ENCODE measurements at regions not wholly inside any gene's neighbourhood (a gene's known extent, or its start where the extent isn't known, plus 50 kb on each side); places are given as distances from the start of the nearest gene placed in this dataset.

DNA sequence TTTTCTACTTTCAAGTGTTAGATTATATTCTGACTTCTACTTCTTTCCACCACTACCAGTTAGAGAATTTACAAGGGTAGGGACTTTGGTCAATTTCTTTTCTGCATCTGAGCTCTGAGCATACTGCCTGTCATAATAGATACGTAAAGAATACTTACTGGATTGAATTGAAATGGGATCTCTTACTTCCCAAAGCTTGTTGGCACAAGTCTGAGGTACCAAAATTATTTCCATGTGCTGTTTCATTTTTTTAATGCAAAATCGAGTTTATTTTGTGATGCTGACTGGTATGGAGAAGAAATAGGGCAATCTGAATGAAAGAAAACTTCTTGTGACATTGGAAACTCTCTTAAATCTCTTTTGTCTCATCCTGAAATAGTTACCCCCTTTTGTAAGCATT, 428.9 kb downstream of the SPATA31D1 start:
- no peak overlapping the region for H4K91ac ChIP-seq (ENCODE audit: insufficient read length, low read depth, low read length)
- H3K23ac ChIP-seq (ENCODE audit: insufficient read length, low read depth, low read length) = no peak overlapping the region
- H2AK5ac ChIP-seq (ENCODE audit: insufficient read length, low read length) = no peak overlapping the region
- no peak overlapping the region for H3K4ac ChIP-seq (ENCODE audit: low read depth, low read length)
- no peak overlapping the region for H2AFZ ChIP-seq (ENCODE audit: low read length)
- H3T11ph ChIP-seq (ENCODE audit: low read length) = no peak overlapping the region
- Mint-ChIP-seq H3K27me3 (ENCODE audit: low read depth) (no peaks in the 10 kb centered on the region; the same call in 1 of the 2 replicates), H3K4me3 (no peak overlapping the region), H3K4me1 (no peaks in the 10 kb centered on the region), H3K9me3 (peaks cover under 1 to 20% of the 10 kb centered on the region in 2 experiments; a peak in 3 of 5 replicates), H3K36me3 (ENCODE audit: insufficient read depth in 1 of 3, low read depth in 3 of 3) (peaks cover 0 to 3% (median 0%) of the 10 kb centered on the region in 3 experiments; a peak in 1 of 7 replicates), H3K27ac (no peak overlapping the region)
- H3K56ac ChIP-seq (ENCODE audit: insufficient read length, low read depth, low read length) = no peak overlapping the region
- no peaks in the 10 kb centered on the region for H3K23me2 ChIP-seq (ENCODE audit: insufficient read length, low read depth, low read length, poor library complexity, severe bottlenecking)
- H3K4me1 ChIP-seq (ENCODE audit: insufficient read depth, low read length) = no peaks in the 10 kb centered on the region
- no CpG with 5 or more reads among the region's 2 CpGs for WGBS (ENCODE audit: extremely low coverage, insufficient read length, low lambda C conversion rate)
- H3K27me3 ChIP-seq (ENCODE audit: insufficient read depth, low read length) = no peaks in the 10 kb centered on the region
- no peak overlapping the region for H2BK120ac ChIP-seq (ENCODE audit: low read depth, low read length, poor library complexity, severe bottlenecking)
- H4K20me1 ChIP-seq (ENCODE audit: control insufficient read depth, insufficient read depth, insufficient read length) = no peaks in the 10 kb centered on the region
- TF ChIP-seq, protein P1, sequence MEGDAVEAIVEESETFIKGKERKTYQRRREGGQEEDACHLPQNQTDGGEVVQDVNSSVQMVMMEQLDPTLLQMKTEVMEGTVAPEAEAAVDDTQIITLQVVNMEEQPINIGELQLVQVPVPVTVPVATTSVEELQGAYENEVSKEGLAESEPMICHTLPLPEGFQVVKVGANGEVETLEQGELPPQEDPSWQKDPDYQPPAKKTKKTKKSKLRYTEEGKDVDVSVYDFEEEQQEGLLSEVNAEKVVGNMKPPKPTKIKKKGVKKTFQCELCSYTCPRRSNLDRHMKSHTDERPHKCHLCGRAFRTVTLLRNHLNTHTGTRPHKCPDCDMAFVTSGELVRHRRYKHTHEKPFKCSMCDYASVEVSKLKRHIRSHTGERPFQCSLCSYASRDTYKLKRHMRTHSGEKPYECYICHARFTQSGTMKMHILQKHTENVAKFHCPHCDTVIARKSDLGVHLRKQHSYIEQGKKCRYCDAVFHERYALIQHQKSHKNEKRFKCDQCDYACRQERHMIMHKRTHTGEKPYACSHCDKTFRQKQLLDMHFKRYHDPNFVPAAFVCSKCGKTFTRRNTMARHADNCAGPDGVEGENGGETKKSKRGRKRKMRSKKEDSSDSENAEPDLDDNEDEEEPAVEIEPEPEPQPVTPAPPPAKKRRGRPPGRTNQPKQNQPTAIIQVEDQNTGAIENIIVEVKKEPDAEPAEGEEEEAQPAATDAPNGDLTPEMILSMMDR (conservative IDR thresholded peaks at IDR 0.05) = no peak
- H3K79me2 ChIP-seq (ENCODE audit: insufficient read depth, low read length) = no peaks in the 10 kb centered on the region
- H3K18ac ChIP-seq (ENCODE audit: insufficient read length, low read depth, low read length) = no peak overlapping the region
- H2BK20ac ChIP-seq (ENCODE audit: low read depth, low read length, poor library complexity, severe bottlenecking) = no peak overlapping the region
- H3K9ac ChIP-seq (ENCODE audit: extremely low read depth, insufficient read length, low read length) = no peak overlapping the region
- H3K14ac ChIP-seq (ENCODE audit: insufficient read depth, low read length) = no peak overlapping the region
- no peak overlapping the region for H4K5ac ChIP-seq (ENCODE audit: insufficient read length, low read depth, low read length)
- H4K8ac ChIP-seq (replicated peaks; ENCODE audit: insufficient read length, low read depth, low read length) = no peak overlapping the region
- no peak overlapping the region for H3K27ac ChIP-seq (ENCODE audit: insufficient read length, low read depth, low read length)
- no peaks in the 10 kb centered on the region for H3K9me3 ChIP-seq (ENCODE audit: control insufficient read depth, low read depth, low read length)
- no peak overlapping the region for H2BK5ac ChIP-seq (ENCODE audit: insufficient read length, low read length)
- H3K4me2 ChIP-seq (ENCODE audit: insufficient read depth, insufficient read length, low read length) = no peak overlapping the region
- no peaks in the 10 kb centered on the region for H3K79me1 ChIP-seq (ENCODE audit: insufficient read depth, low read depth, low read length, poor library complexity, severe bottlenecking)
- H2BK12ac ChIP-seq (ENCODE audit: insufficient read length, low read depth, low read length) = no peak overlapping the region
- DNase-seq = no peak
- no peak overlapping the region for H2BK15ac ChIP-seq (ENCODE audit: low read depth, low read length)
